ENCODE measurements at regions not wholly inside any gene's neighbourhood (a gene's known extent, or its start where the extent isn't known, plus 50 kb on each side); places are given as distances from the start of the nearest gene placed in this dataset.
"Not testable (repeated sequence)": the region's sequence is repeated elsewhere in the genome, so short reads cannot be mapped to it uniquely, and the experiment has no call there.

GRCh38 chr3:11739706-11740105, 96.0 kb upstream of the VGLL4 start:
- intact Hi-C loops (cut with DNase I; ENCODE audit: low total_unique reads) = no loop called here
- WGBS, 2 donors = 60 to 62% methylated on average over 3 of the region's 3 CpGs
- no peaks in the 10 kb centered on the region for H3K9me3 ChIP-seq
- no peaks in the 10 kb centered on the region for H3K36me3 ChIP-seq (ENCODE audit: low read depth, missing control alignments)
- no peaks in the 10 kb centered on the region for H3K4me1 ChIP-seq
- no peaks in the 10 kb centered on the region for H3K27me3 ChIP-seq
- H3K4me3 ChIP-seq = no peak overlapping the region
- peak; percentile 28 for DNase-seq
- no peak for TF ChIP-seq POLR2A (IDR thresholded peaks at IDR 0.05)
- TF ChIP-seq, protein P1, sequence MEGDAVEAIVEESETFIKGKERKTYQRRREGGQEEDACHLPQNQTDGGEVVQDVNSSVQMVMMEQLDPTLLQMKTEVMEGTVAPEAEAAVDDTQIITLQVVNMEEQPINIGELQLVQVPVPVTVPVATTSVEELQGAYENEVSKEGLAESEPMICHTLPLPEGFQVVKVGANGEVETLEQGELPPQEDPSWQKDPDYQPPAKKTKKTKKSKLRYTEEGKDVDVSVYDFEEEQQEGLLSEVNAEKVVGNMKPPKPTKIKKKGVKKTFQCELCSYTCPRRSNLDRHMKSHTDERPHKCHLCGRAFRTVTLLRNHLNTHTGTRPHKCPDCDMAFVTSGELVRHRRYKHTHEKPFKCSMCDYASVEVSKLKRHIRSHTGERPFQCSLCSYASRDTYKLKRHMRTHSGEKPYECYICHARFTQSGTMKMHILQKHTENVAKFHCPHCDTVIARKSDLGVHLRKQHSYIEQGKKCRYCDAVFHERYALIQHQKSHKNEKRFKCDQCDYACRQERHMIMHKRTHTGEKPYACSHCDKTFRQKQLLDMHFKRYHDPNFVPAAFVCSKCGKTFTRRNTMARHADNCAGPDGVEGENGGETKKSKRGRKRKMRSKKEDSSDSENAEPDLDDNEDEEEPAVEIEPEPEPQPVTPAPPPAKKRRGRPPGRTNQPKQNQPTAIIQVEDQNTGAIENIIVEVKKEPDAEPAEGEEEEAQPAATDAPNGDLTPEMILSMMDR (IDR thresholded peaks at IDR 0.05) = no peak
- no peak overlapping the region for H3K27ac ChIP-seq

DNA sequence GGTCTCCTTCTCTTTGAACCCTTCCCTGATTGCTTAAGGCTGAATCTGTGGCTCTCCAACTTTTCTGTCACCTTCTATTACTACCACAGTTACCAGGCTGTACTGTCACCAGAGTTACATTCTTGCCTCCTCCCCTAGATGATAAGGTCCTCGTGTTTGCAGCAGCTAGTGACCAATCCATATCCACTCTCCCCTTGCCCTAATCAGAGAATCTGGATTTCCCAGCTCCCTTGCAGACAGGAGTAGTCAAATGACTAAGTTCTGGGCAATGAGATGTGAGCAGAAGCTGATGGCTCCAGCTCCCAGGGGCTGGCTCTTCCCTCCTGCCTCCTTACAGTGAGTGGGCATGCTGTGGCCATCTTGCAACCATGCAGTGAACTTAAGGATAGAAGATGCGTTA, 95.4 kb upstream of the VGLL4 start:
- TF ChIP-seq POLR2A (IDR thresholded peaks at IDR 0.05) = no peak
- TF ChIP-seq, protein P1 (IDR thresholded peaks at IDR 0.05) = no peak
- DNase-seq = no peak
- WGBS, 2 donors = 45 to 51% methylated on average over 1 to 2 of the region's 2 CpGs
- H3K27me3 ChIP-seq = no peaks in the 10 kb centered on the region
- H3K4me3 ChIP-seq = no peak overlapping the region
- intact Hi-C loops (cut with DNase I; ENCODE audit: low total_unique reads) = no loop called here
- H3K4me1 ChIP-seq = no peaks in the 10 kb centered on the region
- no peaks in the 10 kb centered on the region for H3K9me3 ChIP-seq
- H3K27ac ChIP-seq = no peak overlapping the region
- H3K36me3 ChIP-seq (ENCODE audit: low read depth, missing control alignments) = no peaks in the 10 kb centered on the region

DNA sequence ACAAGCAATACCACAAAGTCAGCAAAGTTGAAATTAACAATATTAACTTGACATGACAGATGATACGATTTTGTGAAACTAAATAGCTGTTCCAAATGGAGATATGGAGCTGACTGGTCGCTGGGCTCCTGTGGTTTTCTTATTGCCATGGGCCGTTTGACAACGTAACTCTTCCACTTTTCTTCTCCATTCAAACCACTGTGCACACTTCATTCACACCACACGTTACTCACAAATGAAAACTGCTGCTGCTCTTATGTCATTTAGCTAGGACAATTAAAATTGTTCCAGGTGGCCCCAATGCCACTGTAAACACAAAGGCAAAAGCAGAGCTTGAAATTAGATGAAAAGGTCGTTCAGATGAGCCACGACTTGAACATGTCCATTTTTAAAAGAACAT, 94.0 kb upstream of the VGLL4 start:
- Histone ChIP-seq H3K4me1 (no peaks in the 10 kb centered on the region), H3K9me3 (no peaks in the 10 kb centered on the region), H3K4me3 (no peak overlapping the region), H3K27me3 (no peaks in the 10 kb centered on the region), H3K36me3 (ENCODE audit: low read depth, missing control alignments) (no peaks in the 10 kb centered on the region), H3K27ac (no peak overlapping the region)
- intact Hi-C loops (cut with DNase I; ENCODE audit: low total_unique reads) = no loop called here
- WGBS, 2 donors = 83 to 90% methylated on average over 7 of the region's 7 CpGs
- no peak for DNase-seq
- TF ChIP-seq, protein P1 (IDR thresholded peaks at IDR 0.05) = no peak
- no peak for TF ChIP-seq POLR2A (IDR thresholded peaks at IDR 0.05)

DNA sequence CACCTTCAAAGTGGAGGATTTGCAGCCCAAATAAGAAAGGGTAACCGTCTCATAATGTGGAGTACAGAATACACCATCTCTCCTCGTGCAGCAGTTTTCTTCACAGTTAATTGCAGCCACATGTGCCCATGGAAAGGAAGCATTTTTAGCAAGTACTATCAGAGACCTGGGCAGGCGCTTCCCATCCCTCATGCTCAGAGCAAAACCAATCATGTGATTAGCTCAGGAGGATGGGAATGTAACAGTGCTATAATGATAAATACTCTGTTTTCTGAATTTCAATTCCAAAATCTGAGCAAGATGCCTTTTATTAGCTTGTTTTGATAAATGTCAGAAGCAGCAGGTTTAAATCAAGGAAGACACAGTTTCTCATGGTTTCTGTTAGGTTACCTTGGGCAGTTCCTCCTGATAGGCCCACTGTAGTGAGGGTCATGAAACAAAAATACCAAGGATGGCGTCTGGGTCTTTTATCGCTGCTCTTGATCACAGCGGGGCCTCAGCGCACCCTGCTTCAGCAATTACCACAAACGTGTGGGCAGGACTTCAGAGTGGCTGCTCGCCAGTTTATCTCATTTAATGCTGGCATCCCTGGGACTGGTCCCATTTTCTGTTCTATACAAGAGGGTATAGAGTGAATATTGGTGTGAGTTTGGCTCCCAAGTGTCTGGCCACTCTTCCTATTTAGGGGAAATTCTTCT, 92.6 kb upstream of the VGLL4 start:
- no peaks in the 10 kb centered on the region for H3K9me3 ChIP-seq
- no peaks in the 10 kb centered on the region for H3K4me1 ChIP-seq
- H3K36me3 ChIP-seq (ENCODE audit: low read depth, missing control alignments) = no peaks in the 10 kb centered on the region
- intact Hi-C loops (cut with DNase I; ENCODE audit: low total_unique reads) = no loop called here
- no peak for DNase-seq
- H3K4me3 ChIP-seq = no peak overlapping the region
- no peak for TF ChIP-seq POLR2A (IDR thresholded peaks at IDR 0.05)
- TF ChIP-seq, protein P1 (IDR thresholded peaks at IDR 0.05) = no peak
- no peaks in the 10 kb centered on the region for H3K27me3 ChIP-seq
- H3K27ac ChIP-seq = no peak overlapping the region
- 61 to 67% methylated on average over 9 of the region's 9 CpGs for WGBS, 2 donors

- intact Hi-C loops (cut with DNase I; ENCODE audit: low total_unique reads) = no loop called here
- no peak overlapping the region for H3K4me3 ChIP-seq
- H3K27ac ChIP-seq = no peak overlapping the region
- no peaks in the 10 kb centered on the region for H3K27me3 ChIP-seq
- WGBS, 2 donors = 73 to 75% methylated on average over 6 of the region's 6 CpGs
- no peak for DNase-seq
- H3K4me1 ChIP-seq = no peaks in the 10 kb centered on the region
- no peaks in the 10 kb centered on the region for H3K9me3 ChIP-seq
- TF ChIP-seq POLR2A (IDR thresholded peaks at IDR 0.05) = no peak
- TF ChIP-seq, protein P1 (IDR thresholded peaks at IDR 0.05) = no peak
- no peaks in the 10 kb centered on the region for H3K36me3 ChIP-seq (ENCODE audit: low read depth, missing control alignments)
These were observed 91.9 kb upstream of the VGLL4 start for GRCh38 chr3:11735638-11736037.

DNA sequence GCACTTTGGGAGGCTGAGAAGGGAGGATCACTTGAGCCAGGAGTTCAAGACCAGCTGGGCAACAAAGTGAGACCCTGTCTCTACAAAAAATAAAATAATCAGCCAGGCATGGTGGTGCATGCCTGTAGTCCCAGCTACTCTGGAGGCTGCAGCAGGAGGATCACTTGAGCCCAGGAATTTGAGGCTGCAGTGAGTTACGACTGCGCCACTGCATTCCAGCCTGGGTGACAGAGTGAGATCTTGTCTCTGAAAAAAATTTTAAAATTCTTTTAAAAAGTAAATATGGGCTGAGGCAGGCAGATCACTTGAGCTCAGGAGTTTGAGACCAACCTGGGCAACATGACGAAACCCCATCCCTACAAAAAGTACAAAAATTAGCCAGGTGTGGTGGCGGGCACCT, 91.4 kb upstream of the VGLL4 start:
- H3K4me3 ChIP-seq; H3K36me3 ChIP-seq (ENCODE audit: low read depth, missing control alignments); H3K27me3 ChIP-seq; intact Hi-C loops (cut with DNase I; ENCODE audit: low total_unique reads); DNase-seq; H3K9me3 ChIP-seq; H3K4me1 ChIP-seq; H3K27ac ChIP-seq: not testable (repeated sequence)
- WGBS, 2 donors = 100% methylated on average over 4 of the region's 4 CpGs

Data from testis (tissue), 2 donors.